IMR-90 (cell line): ENCODE measurements at regions not wholly inside any gene's neighbourhood (a gene's known extent, or its start where the extent isn't known, plus 50 kb on each side); places are given as distances from the start of the nearest gene placed in this dataset.
"Not testable (repeated sequence)": the region's sequence is repeated elsewhere in the genome, so short reads cannot be mapped to it uniquely, and the experiment has no call there.

Experiments
- ATAC-seq: fragments of 200-7000 bp; cut with Tn5 transposase; 2 replicates; pipeline ENCODE4 v1.9.1; 2020; ENCODE audit warnings: low read depth, mild to moderate bottlenecking, moderate library complexity
- BruUV-seq: library from RNA; stranded (reverse); fragments of 400-500 nt; replicated peaks from 2 replicates; lab custom pipeline; 2021; lab: Mats Ljungman, UMichigan
- CTCF ChIA-PET: fragments of 300-600 bp; formaldehyde crosslinking; extraction: SDS; loops from one replicate; lab custom pipeline; 2021; ENCODE audit warnings: antibody characterized with exemption; lab: Yijun Ruan, JAX
- POLR2A ChIA-PET: fragments of 300-600 bp; sonication (Branson Sonifier 250); formaldehyde crosslinking; loops from one replicate; lab custom pipeline; 2022; ENCODE audit warnings: antibody characterized with exemption; ENCODE audit not compliant: unreplicated experiment; lab: Charles Lee
- DNase-seq: peaks from one replicate; pipeline ENCODE4 v3.0.0; 2013
- H2AFZ ChIP-seq: replicated peaks from 2 replicates; pipeline ENCODE3; 2013; ENCODE audit warnings: low read length, mild to moderate bottlenecking; ENCODE audit not compliant: poor library complexity
- H2AK5ac ChIP-seq: 2 replicates; pipeline ENCODE4 v1.6.1; 2013; ENCODE audit warnings: low read depth, low read length, inconsistent platforms
- H2AK9ac ChIP-seq: replicated peaks from 2 replicates; pipeline ENCODE3; 2013; ENCODE audit warnings: mild to moderate bottlenecking, low read depth, low read length, moderate library complexity; ENCODE audit not compliant: poor library complexity
- H2BK120ac ChIP-seq: 2 replicates; pipeline ENCODE4 v1.6.1; 2013; ENCODE audit warnings: low read depth, low read length, inconsistent platforms
- H2BK15ac ChIP-seq: 3 replicates; pipeline ENCODE4 v1.6.1; 2013; ENCODE audit warnings: low read depth, low read length, inconsistent platforms
- H2BK20ac ChIP-seq: 2 replicates; pipeline ENCODE4 v1.6.1; 2013; ENCODE audit warnings: low read depth, mild to moderate bottlenecking, inconsistent platforms, low read length, moderate library complexity
- H2BK5ac ChIP-seq: 2 replicates; pipeline ENCODE4 v1.6.1; 2013; ENCODE audit warnings: mild to moderate bottlenecking, low read depth, low read length, inconsistent platforms; ENCODE audit not compliant: poor library complexity, severe bottlenecking
- H3K14ac ChIP-seq: replicated peaks from 2 replicates; pipeline ENCODE4 v1.6.1; 2013; ENCODE audit warnings: low read depth, low read length, inconsistent platforms
- H3K18ac ChIP-seq: 2 replicates; pipeline ENCODE4 v1.6.1; 2013; ENCODE audit warnings: low read depth, low read length, control low read depth
- H3K23ac ChIP-seq: 2 replicates; pipeline ENCODE4 v1.6.1; 2013; ENCODE audit warnings: low read depth, low read length, inconsistent platforms
- H3K27ac ChIP-seq: 2 replicates; pipeline ENCODE4 v1.5.1; 2013; ENCODE audit warnings: mild to moderate bottlenecking, control low read depth, low read length; ENCODE audit not compliant: insufficient read depth
- H3K27me3 ChIP-seq: 2 replicates; pipeline ENCODE4 v1.6.1; 2013; ENCODE audit warnings: low read length; ENCODE audit not compliant: control insufficient read depth, insufficient read depth
- H3K36me3 ChIP-seq: 2 replicates; pipeline ENCODE4 v1.6.1; 2013; ENCODE audit warnings: low read length, mixed read lengths; ENCODE audit not compliant: control insufficient read depth, insufficient read depth
- H3K4ac ChIP-seq: 2 replicates; pipeline ENCODE4 v1.6.1; 2013; ENCODE audit warnings: low read depth, low read length, inconsistent platforms
- H3K4me1 ChIP-seq: 2 replicates; pipeline ENCODE4 v1.6.1; 2013; ENCODE audit warnings: low read length, mixed read lengths; ENCODE audit not compliant: control insufficient read depth, insufficient read depth
- H3K4me2 ChIP-seq: 2 replicates; pipeline ENCODE4 v1.6.1; 2013; ENCODE audit warnings: low read depth, mild to moderate bottlenecking, control low read depth, low read length, moderate library complexity
- H3K4me3 ChIP-seq: 2 replicates; pipeline ENCODE4 v1.5.1; 2013; ENCODE audit warnings: low read depth, mild to moderate bottlenecking, control low read depth, low read length, moderate library complexity; ENCODE audit not compliant: insufficient read depth
- H3K56ac ChIP-seq: 2 replicates; pipeline ENCODE4 v1.6.1; 2013; ENCODE audit warnings: low read length, inconsistent platforms; ENCODE audit not compliant: insufficient read depth; ENCODE audit errors: extremely low read depth
- H3K79me1 ChIP-seq, 2 experiments: 2 replicates each; pipeline ENCODE4 v1.6.1; 2013; ENCODE audit warnings: low read length in 2 of 2, inconsistent platforms in 1 of 2, low read depth in 1 of 2
- H3K9ac ChIP-seq: 2 replicates; pipeline ENCODE4 v1.6.1; 2013; ENCODE audit warnings: low read depth, low read length, control low read depth
- H3K9me1 ChIP-seq: 2 replicates; pipeline ENCODE4 v1.6.1; 2013; ENCODE audit warnings: low read length, inconsistent platforms; ENCODE audit not compliant: insufficient read depth
- H3K9me3 ChIP-seq: 2 replicates; pipeline ENCODE4 v1.6.1; 2013; ENCODE audit warnings: low read length; ENCODE audit not compliant: control insufficient read depth, insufficient read depth
- H4K20me1 ChIP-seq: 2 replicates; pipeline ENCODE4 v1.6.1; 2013; ENCODE audit warnings: low read length, inconsistent platforms; ENCODE audit not compliant: insufficient read depth
- H4K5ac ChIP-seq: 2 replicates; pipeline ENCODE4 v1.6.1; 2013; ENCODE audit warnings: mild to moderate bottlenecking, low read depth, low read length, control low read depth
- H4K8ac ChIP-seq, 2 experiments: 2 replicates each; pipeline ENCODE4 v1.6.1; 2013; ENCODE audit warnings: low read depth in 2 of 2, low read length in 2 of 2, control low read depth in 1 of 2, inconsistent platforms in 1 of 2
- H4K91ac ChIP-seq: 2 replicates; pipeline ENCODE4 v1.6.1; 2013; ENCODE audit warnings: low read depth, low read length, inconsistent platforms; ENCODE audit not compliant: insufficient read depth
- CEBPB ChIP-seq: IDR thresholded peaks from 2 replicates; pipeline ENCODE4 v1.6.1; 2012; ENCODE audit warnings: low read depth, low read length, improper control_type of control experiment
- NFE2L2 ChIP-seq: fragments of 150-350 bp; IDR thresholded peaks from 2 replicates; pipeline ENCODE4 v1.6.1; 2016; ENCODE audit warnings: low read depth, mild to moderate bottlenecking, low read length
- WGBS, 2 experiments: methylation state at CpG; one replicate each; pipeline versions ENCODE4 v1.1.5 to v1.1.7; 2013; ENCODE audit warnings: missing lambda C conversion rate in 2 of 2; ENCODE audit not compliant: insufficient read length in 1 of 2; ENCODE audit errors: extremely low coverage in 2 of 2; 5-methylcytosine and 5-hydroxymethylcytosine counted together
- dilution Hi-C: fragments of 300-500 bp; cut with HindIII; formaldehyde crosslinking; loops from one replicate; pipeline ENCODE4 v1.14.3; 2018; ENCODE audit warnings: low sequenced_read_pairs; ENCODE audit not compliant: unreplicated experiment
- in situ Hi-C: fragments of 300-500 bp; cut with MboI; formaldehyde crosslinking; loops from 3 replicates; pipeline ENCODE4 v1.14.3; 2019; ENCODE audit warnings: low sequenced_read_pairs, inconsistent platforms, mixed read lengths
- intact Hi-C: fragments of 100-400 bp; cut with micrococcal nuclease; formaldehyde crosslinking; loops from 2 replicates; pipeline ENCODE4 v1.10.0; 2022

GRCh38 chr1:187943606-187944403 lies 1115.1 kb downstream of the PLA2G4A start:
- dilution Hi-C loops (no loop called here), intact Hi-C loops (no loop called here), in situ Hi-C loops (no loop called here)
- DNase-seq (no peak), ATAC-seq (no peak)
- ChIA-PET CTCF (no interaction called here), POLR2A (no interaction called here)
- TF ChIP-seq CEBPB, result peak; percentile 44
- TF ChIP-seq NFE2L2, result no peak
- H2AK5ac ChIP-seq, result no peak overlapping the region
- H3K14ac ChIP-seq, result no peak overlapping the region
- no peak overlapping the region for H2BK5ac ChIP-seq
- H3K18ac ChIP-seq, result no peak overlapping the region; the same call in 1 of the 2 replicates
- no peak overlapping the region for H3K23ac ChIP-seq
- H4K91ac ChIP-seq, result no peak overlapping the region
- no peak overlapping the region for H3K56ac ChIP-seq
- no peak overlapping the region for H3K27ac ChIP-seq
- no peak overlapping the region for H3K9ac ChIP-seq
- no peaks in the 10 kb centered on the region for H3K27me3 ChIP-seq
- no peak overlapping the region for H3K4me3 ChIP-seq
- H2BK120ac ChIP-seq, result no peak overlapping the region
- no peak overlapping the region for H4K8ac ChIP-seq
- no peaks in the 10 kb centered on the region for H3K36me3 ChIP-seq
- no peak overlapping the region for H2BK20ac ChIP-seq
- H3K4me1 ChIP-seq, result 0 out of 2 replicates have a peak, but pooled peaks cover 4% of the 10 kb centered on the region
- no peaks in the 10 kb centered on the region for H3K9me1 ChIP-seq
- no CpG with 5 or more reads among the region's 2 CpGs for WGBS, 2 experiments
- no peak overlapping the region for H2BK15ac ChIP-seq
- no peaks in the 10 kb centered on the region for H3K9me3 ChIP-seq
- no peak overlapping the region for H2AFZ ChIP-seq
- no peak overlapping the region for H3K4me2 ChIP-seq
- H3K4ac ChIP-seq, result no peak overlapping the region
- no peaks in the 10 kb centered on the region for H4K20me1 ChIP-seq
- H3K79me1 ChIP-seq, result no peaks in the 10 kb centered on the region
- BruUV-seq, result no TSS peak
- H4K5ac ChIP-seq, result no peak overlapping the region
- no peak overlapping the region for H2AK9ac ChIP-seq

DNA sequence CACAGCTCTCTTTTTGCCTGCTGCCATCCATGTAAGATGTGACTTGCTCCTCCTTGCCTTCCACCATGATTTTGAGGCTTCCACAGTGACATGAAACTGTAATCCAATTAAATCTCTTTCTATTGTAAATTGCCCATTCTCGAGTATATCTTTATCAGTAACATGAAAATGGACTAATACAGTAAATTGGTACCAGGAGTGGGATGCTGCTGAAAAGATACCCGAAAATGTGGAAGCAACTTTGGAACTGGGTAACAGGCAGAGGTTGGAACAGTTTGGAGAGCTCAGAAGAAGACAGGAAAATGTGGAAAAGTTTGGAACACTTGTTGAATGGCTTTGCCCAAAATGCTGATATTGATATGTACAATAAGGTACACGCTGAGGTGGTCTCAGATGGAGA lies 1117.9 kb downstream of the PLA2G4A start:
- H3K14ac ChIP-seq, H3K9me3 ChIP-seq, dilution Hi-C loops, in situ Hi-C loops, DNase-seq, H3K79me1 ChIP-seq, H2AFZ ChIP-seq, H3K18ac ChIP-seq, H2BK15ac ChIP-seq, CTCF ChIA-PET, H3K36me3 ChIP-seq, BruUV-seq, H2AK5ac ChIP-seq, H2BK20ac ChIP-seq, H3K9ac ChIP-seq, H3K9me1 ChIP-seq, H3K4ac ChIP-seq, H3K27me3 ChIP-seq, H4K91ac ChIP-seq, H3K27ac ChIP-seq, H4K5ac ChIP-seq, H3K4me1 ChIP-seq, H4K20me1 ChIP-seq, H3K4me2 ChIP-seq, POLR2A ChIA-PET, H2BK120ac ChIP-seq, H3K23ac ChIP-seq, ATAC-seq, H3K56ac ChIP-seq, H4K8ac ChIP-seq, H2BK5ac ChIP-seq, intact Hi-C loops, H2AK9ac ChIP-seq, H3K4me3 ChIP-seq: not testable (repeated sequence)
- WGBS, 2 experiments, result 67% methylated on average over 1 of the region's 3 CpGs; no CpG with 5 or more reads in 1 of the 2 experiments
